ENCODE measurements at regions not wholly inside any gene's neighbourhood (a gene's known extent, or its start where the extent isn't known, plus 50 kb on each side); places are given as distances from the start of the nearest gene placed in this dataset.
"Not testable (repeated sequence)": the region's sequence is repeated elsewhere in the genome, so short reads cannot be mapped to it uniquely, and the experiment has no call there.

DNA sequence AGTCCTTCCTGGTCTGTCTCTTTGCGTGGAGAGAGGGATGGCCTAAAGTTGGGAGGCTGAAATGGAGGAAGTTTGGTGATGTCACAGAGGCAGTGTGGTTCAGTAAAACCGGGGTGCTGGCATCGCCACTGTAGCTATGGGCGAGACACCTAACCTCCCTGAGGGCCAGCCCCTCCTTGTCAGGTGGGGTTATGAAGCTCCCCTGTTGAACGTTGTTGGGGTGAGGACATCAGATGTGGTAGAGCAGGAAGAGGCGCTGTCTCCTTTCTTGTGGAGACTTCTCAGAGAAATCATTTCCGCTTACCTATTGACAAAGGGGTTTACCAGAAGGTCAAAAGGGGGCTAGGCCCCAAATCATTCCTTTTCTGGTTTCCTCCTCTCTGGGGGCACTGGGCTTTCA is 294.7 kb downstream of the SIPA1L2 start:
- DNase-seq: no peak

- DNase-seq: no peak
Measured at GRCh38 chr1:232334811-232335210, 295.1 kb downstream of the SIPA1L2 start.

- DNase-seq: no peak
Measured at GRCh38 chr1:232334246-232334645, 295.7 kb downstream of the SIPA1L2 start.

GRCh38 chr1:232333419-232333767 is 296.5 kb downstream of the SIPA1L2 start:
- DNase-seq: no peak

- DNase-seq: not testable (repeated sequence)
Measured at GRCh38 chr1:232332710-232333418, 297.1 kb downstream of the SIPA1L2 start.

GRCh38 chr1:232329103-232329813 is 300.7 kb downstream of the SIPA1L2 start:
- DNase-seq: no peak

GRCh38 chr1:232328486-232329102 is 301.3 kb downstream of the SIPA1L2 start:
- no peak for DNase-seq

GRCh38 chr1:232327899-232328298 is 302.0 kb downstream of the SIPA1L2 start:
- DNase-seq: no peak

GRCh38 chr1:232327269-232327668 is 302.7 kb downstream of the SIPA1L2 start:
- no peak for DNase-seq

DNA sequence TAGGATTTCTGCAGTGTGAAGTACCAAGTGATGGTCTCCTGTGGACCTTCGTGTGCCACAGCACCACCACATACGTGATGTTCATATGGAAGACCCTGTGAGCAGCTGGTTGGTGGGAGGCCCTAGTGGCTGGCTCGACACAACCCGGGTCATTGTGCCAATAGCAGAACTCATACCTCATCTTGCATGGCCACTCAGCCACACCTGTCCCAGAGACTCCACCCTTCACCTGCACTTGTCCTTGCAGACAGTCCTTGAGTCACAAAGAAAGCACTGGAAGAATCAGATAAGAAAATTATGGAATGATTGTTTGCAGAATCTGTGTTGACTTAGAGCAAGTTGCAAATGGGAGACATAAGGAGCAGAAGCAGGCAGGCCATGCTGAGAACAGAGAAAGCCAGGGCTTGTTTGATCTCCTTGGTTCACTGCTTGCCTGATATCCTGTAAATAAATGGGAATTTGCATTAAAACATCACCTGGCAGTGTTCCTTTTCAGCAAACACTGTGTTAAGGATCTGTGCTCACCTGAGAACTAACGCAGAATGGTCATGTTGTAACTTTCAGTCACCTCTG is 307.7 kb downstream of the SIPA1L2 start:
- DNase-seq: no peak

DNA sequence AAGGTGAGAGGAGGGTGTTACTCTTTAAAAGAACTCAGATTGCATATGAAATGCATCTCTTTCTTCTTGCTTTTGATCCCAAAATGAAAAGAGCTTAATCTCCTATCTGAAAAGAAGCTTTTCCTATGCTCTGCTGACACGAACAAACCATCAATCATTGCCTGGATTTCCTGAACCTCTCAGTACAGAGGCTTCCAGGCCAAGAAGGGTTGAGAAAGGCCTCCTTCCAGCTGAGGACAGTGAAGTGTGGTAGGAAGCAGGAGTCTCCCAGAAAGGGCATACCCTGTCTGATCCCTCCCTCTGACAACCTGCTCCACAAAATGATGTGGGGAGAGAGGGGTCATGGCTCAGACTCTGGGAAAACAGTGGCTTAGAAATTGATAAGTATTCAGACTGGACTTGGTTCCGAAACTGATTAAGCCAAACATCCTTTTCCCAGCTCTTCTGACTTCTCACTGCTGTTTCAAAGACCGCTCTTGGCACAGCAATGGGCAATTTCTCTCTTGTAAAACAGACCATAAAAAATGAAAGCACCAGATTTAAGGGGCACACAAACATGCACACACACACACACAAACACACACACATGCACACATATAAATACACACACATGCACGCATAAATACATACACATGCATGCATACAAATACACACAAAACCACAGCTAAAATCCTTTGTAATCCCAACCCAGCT is 310.3 kb downstream of the SIPA1L2 start:
- no peak for DNase-seq

DNA sequence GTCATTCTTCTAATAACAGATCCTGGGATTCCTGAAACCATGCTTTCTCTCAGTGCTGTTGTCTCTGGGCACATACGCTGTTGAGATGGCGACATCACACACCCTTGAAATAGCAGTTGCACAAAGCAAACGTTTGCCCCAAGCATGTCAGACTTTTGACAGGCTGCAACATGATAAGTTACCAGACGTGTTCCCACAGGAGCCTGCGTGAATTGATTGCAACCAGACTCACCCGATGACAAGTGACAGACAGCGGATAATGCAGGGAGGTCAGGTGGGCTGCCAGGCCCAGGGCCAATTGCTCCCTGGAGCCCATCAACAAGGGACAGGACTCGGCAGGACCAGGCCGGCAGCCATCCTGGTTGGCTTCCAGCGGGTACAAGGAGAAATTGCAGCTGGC is 310.9 kb downstream of the SIPA1L2 start:
- DNase-seq: no peak

GRCh38 chr1:232318143-232318542 is 311.8 kb downstream of the SIPA1L2 start:
- DNase-seq: no peak

GRCh38 chr1:232317350-232317749 is 312.6 kb downstream of the SIPA1L2 start:
- no peak for DNase-seq

DNA sequence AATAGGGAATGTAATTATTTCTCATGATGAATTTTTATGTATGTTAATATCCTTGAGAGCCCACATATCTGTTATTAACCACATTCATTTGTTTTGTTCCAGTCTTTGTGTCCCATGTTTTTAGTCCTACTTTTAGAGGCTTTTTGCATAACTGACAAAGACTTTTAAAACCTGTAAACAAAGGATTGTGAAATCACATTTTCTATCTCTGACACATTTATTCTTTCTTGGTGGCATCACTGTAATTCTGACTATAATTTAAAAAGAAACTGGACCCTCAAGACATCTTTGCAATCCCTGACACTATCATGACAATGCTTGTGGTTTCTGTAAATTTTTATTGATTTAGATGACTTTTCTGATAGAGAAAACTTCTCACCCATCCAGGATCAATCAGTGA is 313.1 kb downstream of the SIPA1L2 start:
- DNase-seq: no peak

DNA sequence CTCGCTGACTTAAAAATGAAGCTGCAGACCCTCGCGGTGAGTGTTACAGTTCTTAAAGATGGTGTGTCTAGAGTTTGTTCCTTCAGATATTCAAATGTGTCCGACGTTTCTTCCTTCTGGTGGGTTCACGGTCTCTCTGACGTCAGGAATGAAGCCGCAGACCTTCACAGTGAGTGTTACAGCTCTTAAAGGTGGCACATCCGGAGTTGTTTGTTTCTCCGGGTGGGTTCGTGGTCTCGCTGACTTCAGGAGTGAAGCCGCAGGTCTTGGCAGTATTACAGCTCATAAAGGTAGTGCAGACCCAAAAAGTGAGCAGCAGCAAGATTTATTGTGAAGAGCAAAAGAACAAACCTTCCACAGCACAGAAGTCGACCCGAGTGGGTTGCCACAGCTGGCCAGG is 316.1 kb downstream of the SIPA1L2 start:
- not testable (repeated sequence) for DNase-seq

DNA sequence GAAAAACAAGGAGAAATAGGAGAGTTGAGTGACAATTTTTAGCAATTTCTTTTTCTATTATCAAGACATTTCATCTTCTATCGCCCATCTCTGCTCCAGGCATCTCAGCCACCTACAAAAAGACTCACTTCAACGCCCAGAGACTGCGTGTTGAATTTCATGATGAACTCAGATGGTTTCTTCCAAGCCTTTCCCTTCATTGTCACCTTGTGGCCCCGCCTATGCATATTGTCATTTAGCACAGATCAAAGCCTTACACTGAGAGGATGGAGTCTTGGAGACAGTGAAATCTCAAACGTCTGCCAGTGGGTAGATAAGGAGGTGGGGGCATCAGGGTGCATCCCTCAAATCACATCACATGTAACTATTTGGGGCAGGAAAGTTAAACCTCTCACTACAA is 319.4 kb downstream of the SIPA1L2 start:
- DNase-seq: no peak

GRCh38 chr1:232308616-232309015 is 321.3 kb downstream of the SIPA1L2 start:
- DNase-seq: no peak

- no peak for DNase-seq
Measured at GRCh38 chr1:232307296-232308017, 322.5 kb downstream of the SIPA1L2 start.

DNA sequence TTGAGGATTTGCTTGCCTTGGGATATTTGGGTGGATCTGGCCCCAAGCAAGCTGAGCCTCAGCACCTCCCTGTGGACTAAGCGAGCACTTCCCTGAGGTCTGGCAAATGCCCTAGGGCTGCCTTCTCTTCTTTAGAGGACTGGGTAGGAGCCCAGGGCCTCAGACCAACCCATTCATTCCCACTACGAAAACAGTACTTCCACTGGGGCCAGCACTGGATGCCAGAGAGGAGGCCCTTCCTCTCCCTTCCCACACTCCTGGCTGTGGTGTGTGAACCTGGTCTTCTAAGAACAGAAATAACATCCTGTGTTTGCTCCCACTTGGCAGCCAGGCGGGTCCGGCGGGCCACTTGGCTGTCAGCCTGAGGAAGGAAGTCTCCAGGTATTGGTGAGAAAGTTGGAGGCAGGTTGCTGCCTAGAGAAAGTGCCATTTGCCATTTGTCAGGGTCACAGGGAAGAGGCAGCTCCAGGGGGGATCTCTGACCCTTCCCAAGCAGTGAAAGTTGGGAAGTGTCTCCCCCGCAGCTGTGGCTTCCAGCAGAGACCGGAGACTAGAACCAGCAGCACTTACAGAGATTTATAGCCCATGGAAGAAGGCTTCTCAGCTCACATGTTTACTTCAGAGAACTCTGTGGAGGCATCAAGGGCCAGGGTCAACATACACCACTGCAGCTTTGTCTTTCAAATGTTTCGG is 323.5 kb downstream of the SIPA1L2 start:
- DNase-seq: no peak

DNA sequence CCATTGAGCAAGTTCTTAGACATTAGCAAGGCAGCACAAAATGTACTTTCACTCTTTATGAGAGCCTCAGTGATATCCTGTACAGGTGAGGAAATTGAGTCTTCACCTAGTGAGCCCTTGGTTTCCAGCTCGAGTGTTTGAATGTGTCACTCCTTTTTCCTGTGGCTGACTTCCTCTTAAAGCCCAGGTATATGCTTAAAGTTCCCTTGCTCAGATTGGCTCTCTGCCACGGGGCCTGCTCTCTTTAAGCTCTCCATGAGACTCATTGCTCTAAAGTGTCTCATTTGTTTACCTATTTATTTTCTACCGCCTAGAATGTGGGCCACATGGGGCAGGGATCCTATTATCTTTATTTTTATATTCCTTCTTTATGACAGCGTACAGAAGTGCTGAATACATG is 324.9 kb downstream of the SIPA1L2 start:
- no peak for DNase-seq

DNA sequence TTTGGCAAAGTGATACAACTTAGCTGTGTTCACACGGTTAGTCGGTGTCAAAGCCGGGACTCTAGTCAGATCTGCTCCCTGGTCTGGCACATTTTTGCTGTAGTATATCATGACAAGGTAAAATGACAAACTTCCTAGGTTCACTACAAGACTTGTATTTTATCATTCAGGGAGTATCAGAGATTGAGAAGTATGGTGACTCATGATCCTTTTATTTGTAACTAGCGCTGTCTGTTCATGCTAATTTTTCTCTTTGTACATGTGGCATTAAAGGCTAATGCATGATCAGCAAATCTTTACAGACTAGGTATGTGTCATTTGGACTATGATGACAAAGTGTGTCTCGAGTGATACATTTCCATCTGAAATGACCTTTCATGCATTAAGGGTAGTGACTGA is 326.7 kb downstream of the SIPA1L2 start:
- DNase-seq: no peak
